HCT116 (cell line): ENCODE measurements at regions not wholly inside any gene's neighbourhood (a gene's known extent, or its start where the extent isn't known, plus 50 kb on each side); places are given as distances from the start of the nearest gene placed in this dataset.

Experiments
- ATAC-seq: fragments of 200-7000 bp; cut with Tn5 transposase; 2 replicates; pipeline ENCODE4 v1.9.1; 2020; ENCODE audit warnings: mild to moderate bottlenecking, moderate library complexity
- BruUV-seq: library from RNA; stranded (reverse); fragments of 400-500 nt; replicated peaks from 2 replicates; lab custom pipeline; 2021; lab: Mats Ljungman, UMichigan
- CTCF ChIA-PET: fragments of 300-600 bp; sonication (Branson Sonifier 250); formaldehyde crosslinking; loops from one replicate; lab custom pipeline; 2021; ENCODE audit warnings: antibody characterized with exemption; lab: Charles Lee
- POLR2A ChIA-PET: fragments of 300-600, 350-600 bp; sonication (Branson Sonifier 250); formaldehyde crosslinking; loops from one replicate; lab custom pipeline; 2021; ENCODE audit warnings: antibody characterized with exemption; lab: Charles Lee
- RAD21 ChIA-PET, 2 experiments: fragments of 300-600 bp; sonication (Branson Sonifier 250); formaldehyde crosslinking; loops; one replicate each; lab custom pipeline; 2023; ENCODE audit warnings: low total read pairs in 2 of 2; ENCODE audit not compliant: uncharacterized antibody in 2 of 2, unreplicated experiment in 2 of 2, low non-redundant PET in 1 of 2; lab: Charles Lee
- DNase-seq: peaks from one replicate; pipeline ENCODE4 v3.0.0-alpha.2; 2010; ENCODE audit warnings: low read depth, low spot score
- H2AFZ ChIP-seq: fragments of 200-600 bp; shearing (Covaris generic), sonication (generic); 2 replicates; pipeline ENCODE4 v1.6.1; 2017; ENCODE audit warnings: low read depth, mixed run types, mixed read lengths, antibody characterized with exemption, low read length; ENCODE audit not compliant: poor library complexity, severe bottlenecking
- H3K27ac ChIP-seq: 2 replicates; pipeline ENCODE4 v1.5.1; 2012; ENCODE audit warnings: low read depth, low read length
- H3K27me3 ChIP-seq: fragments of 200-600 bp; sonication (generic); 2 replicates; pipeline ENCODE4 v1.6.1; 2016; ENCODE audit warnings: mixed run types, low read length, mixed read lengths; ENCODE audit not compliant: insufficient read depth
- H3K36me3 ChIP-seq, 2 experiments: fragments of 200-500 bp in 1 of 2; fragments of 200-600 bp in 1 of 2; sonication (Bioruptor generic) in 1 of 2; sonication (generic) in 1 of 2; 2 replicates each; pipeline versions ENCODE4 v1.5.1 to v1.6.1; 2014 to 2016; ENCODE audit warnings: low read length in 2 of 2, inconsistent platforms in 1 of 2, mixed read lengths in 1 of 2, mixed run types in 1 of 2; ENCODE audit not compliant: insufficient read depth in 2 of 2, control insufficient read depth in 1 of 2
- H3K4me1 ChIP-seq, 2 experiments: fragments of 200-600 bp in 1 of 2; sonication (generic) in 1 of 2; 2 replicates each; pipeline versions ENCODE4 v1.5.1 to v1.6.1; 2012 to 2017; ENCODE audit warnings: low read length in 2 of 2, inconsistent platforms in 1 of 2, mild to moderate bottlenecking in 1 of 2, mixed read lengths in 1 of 2, mixed run types in 1 of 2, moderate library complexity in 1 of 2; ENCODE audit not compliant: insufficient read depth in 2 of 2, control insufficient read depth in 1 of 2
- H3K4me2 ChIP-seq: fragments of 200-600 bp; sonication (generic); 2 replicates; pipeline ENCODE4 v1.6.1; 2017; ENCODE audit warnings: mixed run types, low read length, mixed read lengths
- H3K4me3 ChIP-seq, 2 experiments: fragments of 200-600 bp in 1 of 2; sonication (generic) in 1 of 2; replicated peaks in 1 of 2; 2 replicates each; pipeline ENCODE4 v1.5.1; 2011 to 2016; ENCODE audit warnings: low read length in 2 of 2, control low read depth in 1 of 2, low read depth in 1 of 2, mild to moderate bottlenecking in 1 of 2, mixed read lengths in 1 of 2, mixed run types in 1 of 2
- H3K79me2 ChIP-seq: fragments of 200-600 bp; sonication (generic); 2 replicates; pipeline ENCODE4 v1.6.1; 2017; ENCODE audit warnings: mild to moderate bottlenecking, mixed run types, low read length, moderate library complexity, mixed read lengths; ENCODE audit not compliant: insufficient read depth
- H3K9ac ChIP-seq: fragments of 200-600 bp; sonication (generic); 2 replicates; pipeline ENCODE4 v1.6.1; 2016; ENCODE audit warnings: low read length, mixed read lengths
- H3K9me2 ChIP-seq: fragments of 200-600 bp; sonication (generic), shearing (Covaris generic); 2 replicates; pipeline ENCODE4 v1.6.1; 2017; ENCODE audit warnings: mixed run types, mild to moderate bottlenecking, moderate library complexity; ENCODE audit not compliant: insufficient read depth
- H3K9me3 ChIP-seq, 2 experiments: fragments of 200-500 bp in 1 of 2; fragments of 200-600 bp in 1 of 2; sonication (Bioruptor generic) in 1 of 2; sonication (generic) in 1 of 2; 2 replicates each; pipeline ENCODE4 v1.6.1; 2014 to 2017; ENCODE audit warnings: low read length in 2 of 2, mixed read lengths in 2 of 2, inconsistent platforms in 1 of 2, low read depth in 1 of 2, mild to moderate bottlenecking in 1 of 2, mixed run types in 1 of 2, moderate library complexity in 1 of 2; ENCODE audit not compliant: control insufficient read depth in 1 of 2, insufficient read depth in 1 of 2
- H4K20me1 ChIP-seq: fragments of 200-600 bp; sonication (generic), shearing (Covaris generic); 2 replicates; pipeline ENCODE4 v1.6.1; 2017; ENCODE audit warnings: mixed run types, mild to moderate bottlenecking, moderate library complexity; ENCODE audit not compliant: insufficient read depth
- ATF3 ChIP-seq: IDR thresholded peaks from 2 replicates; pipeline ENCODE4 v1.6.1; 2012
- EGR1 ChIP-seq: IDR thresholded peaks from 2 replicates; pipeline ENCODE4 v1.6.1; 2012; ENCODE audit warnings: low read depth
- EZH2phosphoT487 ChIP-seq: fragments of 200-600 bp; IDR thresholded peaks from 2 replicates; pipeline ENCODE4 v1.6.1; 2018; ENCODE audit warnings: antibody characterized with exemption, borderline replicate concordance
- FOSL1 ChIP-seq: IDR thresholded peaks from 2 replicates; pipeline ENCODE4 v1.6.1; 2012; ENCODE audit warnings: low read depth
- MAX ChIP-seq: IDR thresholded peaks from 2 replicates; pipeline ENCODE4 v1.6.1; 2012
- SIN3A ChIP-seq: IDR thresholded peaks from 2 replicates; pipeline ENCODE4 v1.6.1; 2012; ENCODE audit warnings: low read depth
- intact Hi-C: fragments of 100-400 bp; cut with micrococcal nuclease; formaldehyde crosslinking; loops from 2 replicates; pipeline ENCODE4 v1.10.0; 2022
- TF ChIP-seq, protein P1 (sequence below), 3 experiments: fragments of 200-600 bp in 1 of 3; sonication (generic) in 1 of 3; IDR thresholded peaks in 2 of 3; conservative IDR thresholded peaks in 1 of 3; 2 replicates each; pipeline ENCODE4 v1.5.1; 2012 to 2017; ENCODE audit warnings: low read depth in 2 of 3, low read length in 2 of 3, antibody characterized with exemption in 1 of 3, borderline replicate concordance in 1 of 3, control low read depth in 1 of 3, mild to moderate bottlenecking in 1 of 3, mixed read lengths in 1 of 3, mixed run types in 1 of 3, moderate library complexity in 1 of 3; ENCODE audit not compliant: insufficient read depth in 1 of 3

- TF ChIP-seq ATF3, result no peak
- DNase-seq (no peak), ATAC-seq (no peak)
- no peaks in the 10 kb centered on the region for H3K27me3 ChIP-seq
- no peak overlapping the region for H3K4me3 ChIP-seq
- no peak overlapping the region for H3K4me2 ChIP-seq
- POLR2A ChIA-PET, result no interaction called here
- RAD21 ChIA-PET, result no interaction called here
- no TSS peak for BruUV-seq
- no peaks in the 10 kb centered on the region for H3K79me2 ChIP-seq
- H3K27ac ChIP-seq, result no peak overlapping the region
- CTCF ChIA-PET, result no interaction called here
- no peak overlapping the region for H2AFZ ChIP-seq
- H3K4me1 ChIP-seq, result no peaks in the 10 kb centered on the region
- H3K36me3 ChIP-seq, result no peaks in the 10 kb centered on the region
- no peaks in the 10 kb centered on the region for H3K9me3 ChIP-seq
- no peak overlapping the region for H3K9ac ChIP-seq
- no peaks in the 10 kb centered on the region for H4K20me1 ChIP-seq
- no peaks in the 10 kb centered on the region for H3K9me2 ChIP-seq
- intact Hi-C loops, result no loop called here
Observed at GRCh38 chr11:104633226-104633625, 265.0 kb downstream of the CASP12 start.

- Histone ChIP-seq H3K27me3 (no peaks in the 10 kb centered on the region), H3K27ac (no peak overlapping the region), H3K4me3 (no peak overlapping the region), H3K4me1 (no peaks in the 10 kb centered on the region), H3K9me3 (no peaks in the 10 kb centered on the region), H4K20me1 (no peaks in the 10 kb centered on the region), H2AFZ (no peak overlapping the region), H3K9me2 (no peaks in the 10 kb centered on the region), H3K36me3 (no peaks in the 10 kb centered on the region), H3K9ac (no peak overlapping the region), H3K79me2 (no peaks in the 10 kb centered on the region), H3K4me2 (no peak overlapping the region)
- TF ChIP-seq MAX, result no peak
- intact Hi-C loops, result no loop called here
- no peak for DNase-seq
- ChIA-PET POLR2A (no interaction called here), RAD21 (no interaction called here), CTCF (no interaction called here)
- no peak for ATAC-seq
- BruUV-seq, result no TSS peak
Observed at GRCh38 chr11:104630352-104630751, 267.9 kb downstream of the CASP12 start.

- POLR2A ChIA-PET, result no interaction called here
- RAD21 ChIA-PET, result no interaction called here
Observed at GRCh38 chr11:104625246-104625645, 273.0 kb downstream of the CASP12 start.

More at GRCh38 chr11:104625246-104625645, 273.0 kb downstream of the CASP12 start:
- intact Hi-C loops, result no loop called here
- no peak overlapping the region for H3K9ac ChIP-seq
- no peaks in the 10 kb centered on the region for H3K36me3 ChIP-seq
- no peak overlapping the region for H3K27ac ChIP-seq
- H3K4me2 ChIP-seq, result no peak overlapping the region
- no peaks in the 10 kb centered on the region for H3K9me3 ChIP-seq
- no peaks in the 10 kb centered on the region for H3K9me2 ChIP-seq
- H2AFZ ChIP-seq, result peak overlapping the region; percentile 66
- no peaks in the 10 kb centered on the region for H3K27me3 ChIP-seq
- H3K4me1 ChIP-seq, result peaks cover 0 to 7% of the 10 kb centered on the region in 2 experiments; a peak in 2 of 4 replicates
- no peaks in the 10 kb centered on the region for H3K79me2 ChIP-seq
- CTCF ChIA-PET, result interaction anchor here (1.0 kb wide), 1 partner anchor 56 kb away, joined by 3 read pairs; no protein-coding TSS in a partner anchor
- no peak for ATAC-seq
- TF ChIP-seq SIN3A (no peak), EGR1 (no peak), EZH2phosphoT487 (no peak), FOSL1 (no peak)
- TF ChIP-seq, protein P1, sequence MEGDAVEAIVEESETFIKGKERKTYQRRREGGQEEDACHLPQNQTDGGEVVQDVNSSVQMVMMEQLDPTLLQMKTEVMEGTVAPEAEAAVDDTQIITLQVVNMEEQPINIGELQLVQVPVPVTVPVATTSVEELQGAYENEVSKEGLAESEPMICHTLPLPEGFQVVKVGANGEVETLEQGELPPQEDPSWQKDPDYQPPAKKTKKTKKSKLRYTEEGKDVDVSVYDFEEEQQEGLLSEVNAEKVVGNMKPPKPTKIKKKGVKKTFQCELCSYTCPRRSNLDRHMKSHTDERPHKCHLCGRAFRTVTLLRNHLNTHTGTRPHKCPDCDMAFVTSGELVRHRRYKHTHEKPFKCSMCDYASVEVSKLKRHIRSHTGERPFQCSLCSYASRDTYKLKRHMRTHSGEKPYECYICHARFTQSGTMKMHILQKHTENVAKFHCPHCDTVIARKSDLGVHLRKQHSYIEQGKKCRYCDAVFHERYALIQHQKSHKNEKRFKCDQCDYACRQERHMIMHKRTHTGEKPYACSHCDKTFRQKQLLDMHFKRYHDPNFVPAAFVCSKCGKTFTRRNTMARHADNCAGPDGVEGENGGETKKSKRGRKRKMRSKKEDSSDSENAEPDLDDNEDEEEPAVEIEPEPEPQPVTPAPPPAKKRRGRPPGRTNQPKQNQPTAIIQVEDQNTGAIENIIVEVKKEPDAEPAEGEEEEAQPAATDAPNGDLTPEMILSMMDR (IDR thresholded peaks at IDR 0.05 in 2 of 3, conservative IDR thresholded peaks at IDR 0.05 in 1 of 3; ENCODE audit: borderline replicate concordance in 1 of 3, insufficient read depth in 1 of 3, low read depth in 2 of 3, low read length in 2 of 3), result no peak
- no peak for DNase-seq
- H4K20me1 ChIP-seq, result no peaks in the 10 kb centered on the region
- H3K4me3 ChIP-seq, result no peak overlapping the region
- BruUV-seq, result no TSS peak
